Activated naive CD8-positive, alpha-beta T cell treated with anti-CD3 and anti-CD28 coated beads, Interleukin-2, amount 10 ng/mL, durations not matched to agents 7 days and 5 days (primary cell): ENCODE measurements at regions not wholly inside any gene's neighbourhood (a gene's known extent, or its start where the extent isn't known, plus 50 kb on each side); places are given as distances from the start of the nearest gene placed in this dataset.
"Not testable (repeated sequence)": the region's sequence is repeated elsewhere in the genome, so short reads cannot be mapped to it uniquely, and the experiment has no call there.

ENCODE experiments used
- ATAC-seq: fragments of 150-1000 bp; cut with Tn5 transposase; one replicate; pipeline ENCODE4 v1.10.0; 2021; ENCODE audit warnings: low read depth, moderate library complexity
- POLR2A ChIA-PET: fragments of 350-600 bp; sonication (Branson Sonifier 250); formaldehyde crosslinking; loops from one replicate; lab custom pipeline; 2021; ENCODE audit warnings: antibody characterized with exemption; lab: Charles Lee
- DNase-seq: peaks from one replicate; pipeline ENCODE4 v3.0.0; 2021
- H3K27ac Mint-ChIP-seq: one replicate; pipeline ENCODE4 v1.8.0; 2022; ENCODE audit warnings: mild to moderate bottlenecking, mixed read lengths
- H3K27me3 Mint-ChIP-seq: one replicate; pipeline ENCODE4 v1.8.0; 2022; ENCODE audit warnings: mild to moderate bottlenecking, moderate library complexity, mixed read lengths
- H3K36me3 Mint-ChIP-seq: one replicate; pipeline ENCODE4 v1.8.0; 2021; ENCODE audit warnings: mild to moderate bottlenecking, mixed read lengths
- H3K4me1 Mint-ChIP-seq: one replicate; pipeline ENCODE4 v1.8.0; 2021; ENCODE audit warnings: mixed read lengths
- H3K4me3 Mint-ChIP-seq: one replicate; pipeline ENCODE4 v1.8.0; 2022; ENCODE audit warnings: mild to moderate bottlenecking, moderate library complexity, mixed read lengths
- H3K9me3 Mint-ChIP-seq: one replicate; pipeline ENCODE4 v1.8.0; 2021; ENCODE audit warnings: mixed read lengths

DNA sequence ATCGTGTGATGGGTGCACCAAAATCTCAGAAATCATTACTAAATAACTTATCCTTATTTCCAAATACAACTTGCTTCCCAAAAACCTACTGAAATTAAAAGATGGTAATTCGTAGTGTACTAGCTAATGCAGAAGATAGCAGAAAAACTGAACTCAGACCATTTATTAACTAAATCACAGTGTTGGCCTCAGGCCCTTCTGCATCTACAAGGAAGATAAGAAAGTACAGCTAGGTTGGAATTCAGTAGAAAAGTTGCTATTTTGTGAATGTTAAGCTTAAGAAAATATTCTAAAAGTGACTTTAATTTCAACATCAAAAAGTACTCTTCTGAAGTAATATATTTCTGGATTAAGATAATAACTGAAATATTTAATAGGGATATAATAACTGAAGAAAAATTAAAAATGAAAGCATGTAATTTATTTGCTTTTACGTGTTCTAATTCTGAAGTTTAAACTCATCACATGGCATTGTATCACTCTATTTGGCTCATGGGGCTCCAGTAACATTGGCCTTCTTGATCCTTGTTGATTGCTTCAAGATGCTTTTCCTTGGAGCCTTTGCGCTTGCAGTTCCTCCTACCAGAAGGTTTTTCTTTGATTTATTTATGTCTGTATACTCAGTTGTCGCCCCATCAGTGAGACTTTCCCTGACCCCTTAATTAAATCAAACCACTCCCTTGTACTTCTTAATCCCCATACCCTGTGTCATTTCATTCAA is 847.9 kb upstream of the ANO3 start:
- no peak overlapping the region for H3K27ac Mint-ChIP-seq
- H3K27me3 Mint-ChIP-seq, result no peaks in the 10 kb centered on the region
- no peaks in the 10 kb centered on the region for H3K36me3 Mint-ChIP-seq
- DNase-seq (no peak), ATAC-seq (no peak)
- H3K4me3 Mint-ChIP-seq, result no peak overlapping the region
- H3K9me3 Mint-ChIP-seq, result peaks cover 4% of the 10 kb centered on the region
- POLR2A ChIA-PET, result no interaction called here
- H3K4me1 Mint-ChIP-seq, result no peaks in the 10 kb centered on the region

DNA sequence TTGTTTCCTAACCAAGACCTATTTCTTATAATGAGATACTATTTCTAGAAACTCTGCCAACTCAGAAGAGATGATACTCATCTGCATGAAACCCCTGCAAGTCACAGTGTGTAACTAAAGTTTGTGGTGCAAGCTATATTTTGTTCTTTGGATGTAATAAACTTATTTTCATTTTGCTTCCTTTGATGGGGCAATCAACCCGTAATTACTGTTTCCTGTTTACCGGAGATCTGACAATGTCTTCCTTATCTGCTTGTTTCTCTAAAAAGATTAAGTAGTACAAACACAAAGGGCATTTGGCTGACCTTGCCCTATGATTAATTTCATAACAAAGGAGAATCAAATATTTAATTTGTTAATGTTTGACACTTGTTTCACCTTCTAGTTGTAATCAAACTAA is 846.6 kb upstream of the ANO3 start:
- POLR2A ChIA-PET, result no interaction called here
- Mint-ChIP-seq H3K9me3 (peaks cover 4% of the 10 kb centered on the region), H3K27me3 (no peaks in the 10 kb centered on the region), H3K4me1 (no peaks in the 10 kb centered on the region), H3K36me3 (no peaks in the 10 kb centered on the region), H3K4me3 (no peak overlapping the region), H3K27ac (no peak overlapping the region)
- DNase-seq (no peak), ATAC-seq (no peak)

DNA sequence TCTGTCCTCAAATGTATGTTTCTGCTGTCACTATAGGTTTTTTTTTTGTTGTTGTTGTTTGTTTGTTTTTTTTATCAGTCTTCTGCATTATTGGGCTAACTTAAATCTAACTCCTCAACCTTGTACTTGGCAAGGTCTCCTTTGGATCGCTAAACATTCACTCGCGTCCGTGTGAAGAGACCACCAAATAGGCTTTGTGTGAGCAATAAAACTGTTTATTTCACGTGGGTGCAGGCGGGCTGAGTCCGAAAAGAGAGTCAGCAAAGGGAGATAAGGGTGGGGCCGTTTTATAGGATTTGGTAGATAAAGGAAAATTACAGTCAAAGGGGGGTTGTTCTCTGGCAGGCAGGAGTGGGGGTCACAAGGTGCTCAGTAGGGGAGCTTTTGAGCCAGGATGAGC is 845.6 kb upstream of the ANO3 start:
- H3K36me3 Mint-ChIP-seq, ATAC-seq, H3K27ac Mint-ChIP-seq, H3K27me3 Mint-ChIP-seq, H3K4me1 Mint-ChIP-seq, H3K4me3 Mint-ChIP-seq, POLR2A ChIA-PET, H3K9me3 Mint-ChIP-seq, DNase-seq: not testable (repeated sequence)

DNA sequence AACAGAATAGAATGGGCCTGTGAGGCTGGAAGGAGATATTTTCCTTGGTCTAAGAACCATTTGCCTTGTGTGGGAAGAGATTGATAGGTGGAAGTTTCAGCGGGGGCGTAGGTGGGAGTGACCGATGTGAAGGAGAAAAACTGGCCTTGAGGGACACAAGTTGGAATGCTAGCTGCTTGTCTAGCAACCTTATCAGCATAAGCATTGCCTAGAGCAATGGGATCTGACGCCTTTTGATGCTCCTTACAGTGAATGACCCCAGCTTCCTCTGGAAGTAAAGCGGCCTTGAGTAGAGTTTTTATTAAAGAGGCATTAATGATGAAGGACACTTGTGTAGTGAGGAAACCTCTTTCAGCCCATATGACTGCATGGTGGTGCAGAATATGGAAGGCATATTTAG is 843.8 kb upstream of the ANO3 start:
- H3K36me3 Mint-ChIP-seq, H3K27me3 Mint-ChIP-seq, H3K27ac Mint-ChIP-seq, ATAC-seq, POLR2A ChIA-PET, H3K9me3 Mint-ChIP-seq, H3K4me3 Mint-ChIP-seq, H3K4me1 Mint-ChIP-seq, DNase-seq: not testable (repeated sequence)

DNA sequence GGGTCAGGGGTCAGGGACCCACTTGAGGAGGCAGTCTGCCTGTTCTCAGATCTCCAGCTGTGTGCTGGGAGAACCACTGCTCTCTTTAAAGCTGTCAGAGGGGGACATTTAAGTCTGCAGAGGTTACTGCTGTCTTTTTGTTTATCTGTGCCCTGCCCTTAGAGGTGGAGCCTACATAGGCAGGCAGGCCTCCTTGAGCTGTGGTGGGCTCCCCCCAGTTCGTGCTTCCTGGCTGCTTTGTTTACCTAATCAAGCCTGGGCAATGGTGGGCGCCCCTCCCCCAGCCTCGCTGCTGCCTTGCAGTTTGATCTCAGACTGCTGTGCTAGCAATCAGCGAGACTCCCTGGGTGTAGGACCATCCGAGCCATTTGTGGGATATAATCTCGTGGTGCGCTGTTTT is 830.5 kb upstream of the ANO3 start:
- H3K4me1 Mint-ChIP-seq, H3K27me3 Mint-ChIP-seq, H3K27ac Mint-ChIP-seq, H3K36me3 Mint-ChIP-seq, ATAC-seq, H3K4me3 Mint-ChIP-seq, H3K9me3 Mint-ChIP-seq, DNase-seq, POLR2A ChIA-PET: not testable (repeated sequence)

DNA sequence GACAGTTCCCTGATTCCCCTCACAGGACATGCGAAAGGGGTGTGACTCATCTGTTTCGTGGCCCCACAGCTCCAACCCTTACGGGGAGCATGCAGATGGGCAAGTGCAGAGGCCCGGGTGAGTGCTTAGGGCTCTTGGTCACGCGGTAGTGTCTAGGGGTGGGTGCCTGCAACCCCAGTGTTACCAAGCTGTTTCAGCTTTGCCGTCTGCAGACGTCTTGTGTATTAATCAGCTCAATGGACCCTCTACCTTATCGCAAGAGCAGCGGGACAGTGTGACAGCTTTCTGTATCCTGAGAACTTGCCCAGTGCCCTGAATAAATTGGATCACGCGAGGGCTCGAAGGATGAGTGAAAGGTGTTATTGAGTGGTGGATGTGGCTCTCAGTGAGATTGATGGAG is 816.4 kb upstream of the ANO3 start:
- DNase-seq, result no peak
- POLR2A ChIA-PET, result no interaction called here
- H3K9me3 Mint-ChIP-seq, result peaks cover 5% of the 10 kb centered on the region

DNA sequence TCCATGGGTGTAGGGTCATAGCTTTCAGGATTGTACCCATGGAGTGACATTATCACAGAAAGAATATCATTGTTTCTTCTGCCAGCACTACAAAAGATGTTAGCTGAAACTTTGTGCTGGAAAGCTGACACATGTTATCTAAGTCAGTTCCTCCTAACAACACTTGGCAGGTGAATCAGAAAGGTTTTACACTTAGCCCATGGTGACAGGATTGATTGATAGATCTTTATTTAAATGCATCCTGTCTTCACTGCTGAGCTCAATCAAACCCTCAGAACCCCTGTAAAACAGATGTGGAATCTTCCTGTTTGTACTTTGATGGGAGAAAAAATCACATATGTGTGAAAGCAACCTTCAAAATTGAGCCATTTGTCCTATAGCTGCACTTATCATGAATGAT is 811.5 kb upstream of the ANO3 start:
- Mint-ChIP-seq H3K27ac (no peak overlapping the region), H3K27me3 (no peaks in the 10 kb centered on the region), H3K36me3 (no peaks in the 10 kb centered on the region), H3K4me1 (no peaks in the 10 kb centered on the region), H3K9me3 (peaks cover 1% of the 10 kb centered on the region), H3K4me3 (no peak overlapping the region)
- ATAC-seq (no peak), DNase-seq (no peak)
- POLR2A ChIA-PET, result no interaction called here

More for the DNA sequence above, 816.4 kb upstream of the ANO3 start:
- no peak for ATAC-seq
- Mint-ChIP-seq H3K36me3 (no peaks in the 10 kb centered on the region), H3K4me3 (no peak overlapping the region), H3K27me3 (no peaks in the 10 kb centered on the region), H3K4me1 (no peaks in the 10 kb centered on the region), H3K27ac (no peak overlapping the region)

DNA sequence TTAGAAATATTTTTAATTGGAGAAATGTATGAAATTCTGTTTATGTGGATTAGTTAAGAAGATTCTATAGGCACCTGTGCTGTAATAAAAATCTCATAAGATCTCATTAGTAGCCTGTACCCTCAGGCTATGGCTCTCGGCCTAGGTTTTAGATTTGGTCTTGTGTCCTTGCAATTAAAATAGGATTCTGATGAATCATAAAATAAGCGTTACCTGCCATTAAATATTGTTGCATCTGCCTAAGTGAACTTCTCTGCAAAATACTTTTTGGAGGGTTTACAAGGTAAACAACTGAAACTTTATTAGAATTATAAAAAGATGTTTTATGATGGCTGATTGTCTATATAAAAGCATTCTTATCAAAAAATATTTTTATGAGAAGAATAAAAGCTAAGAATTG is 804.1 kb upstream of the ANO3 start:
- H3K27ac Mint-ChIP-seq, result no peak overlapping the region
- H3K4me3 Mint-ChIP-seq, result no peak overlapping the region
- ATAC-seq (no peak), DNase-seq (no peak)
- no peaks in the 10 kb centered on the region for H3K36me3 Mint-ChIP-seq
- peaks cover 2% of the 10 kb centered on the region for H3K9me3 Mint-ChIP-seq
- no peaks in the 10 kb centered on the region for H3K4me1 Mint-ChIP-seq
- no peaks in the 10 kb centered on the region for H3K27me3 Mint-ChIP-seq
- POLR2A ChIA-PET, result no interaction called here

DNA sequence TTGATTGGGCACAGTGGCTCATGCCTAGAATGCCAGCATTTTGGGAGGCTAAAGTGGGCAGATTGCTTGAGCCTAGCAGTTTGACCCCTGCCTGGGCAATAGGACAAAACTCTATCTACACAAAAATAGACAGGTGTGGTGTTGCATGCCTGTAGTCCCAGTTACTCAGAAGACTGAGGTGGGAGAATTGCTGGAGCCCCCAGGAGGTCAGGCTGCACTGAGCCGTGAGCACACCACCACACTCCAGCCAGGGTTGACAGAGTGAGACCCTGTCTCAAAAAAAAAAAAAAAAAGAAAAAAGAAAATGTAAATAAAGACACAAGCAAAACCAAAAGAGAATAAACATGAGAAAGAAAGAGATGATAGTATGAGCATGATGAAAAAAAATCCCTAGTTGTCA is 802.4 kb upstream of the ANO3 start:
- POLR2A ChIA-PET, result no interaction called here
- H3K4me1 Mint-ChIP-seq, result no peaks in the 10 kb centered on the region
- no peak overlapping the region for H3K4me3 Mint-ChIP-seq
- H3K27ac Mint-ChIP-seq, result no peak overlapping the region
- DNase-seq (no peak), ATAC-seq (no peak)
- peaks cover 2% of the 10 kb centered on the region for H3K9me3 Mint-ChIP-seq
- H3K27me3 Mint-ChIP-seq, result no peaks in the 10 kb centered on the region
- H3K36me3 Mint-ChIP-seq, result no peaks in the 10 kb centered on the region

DNA sequence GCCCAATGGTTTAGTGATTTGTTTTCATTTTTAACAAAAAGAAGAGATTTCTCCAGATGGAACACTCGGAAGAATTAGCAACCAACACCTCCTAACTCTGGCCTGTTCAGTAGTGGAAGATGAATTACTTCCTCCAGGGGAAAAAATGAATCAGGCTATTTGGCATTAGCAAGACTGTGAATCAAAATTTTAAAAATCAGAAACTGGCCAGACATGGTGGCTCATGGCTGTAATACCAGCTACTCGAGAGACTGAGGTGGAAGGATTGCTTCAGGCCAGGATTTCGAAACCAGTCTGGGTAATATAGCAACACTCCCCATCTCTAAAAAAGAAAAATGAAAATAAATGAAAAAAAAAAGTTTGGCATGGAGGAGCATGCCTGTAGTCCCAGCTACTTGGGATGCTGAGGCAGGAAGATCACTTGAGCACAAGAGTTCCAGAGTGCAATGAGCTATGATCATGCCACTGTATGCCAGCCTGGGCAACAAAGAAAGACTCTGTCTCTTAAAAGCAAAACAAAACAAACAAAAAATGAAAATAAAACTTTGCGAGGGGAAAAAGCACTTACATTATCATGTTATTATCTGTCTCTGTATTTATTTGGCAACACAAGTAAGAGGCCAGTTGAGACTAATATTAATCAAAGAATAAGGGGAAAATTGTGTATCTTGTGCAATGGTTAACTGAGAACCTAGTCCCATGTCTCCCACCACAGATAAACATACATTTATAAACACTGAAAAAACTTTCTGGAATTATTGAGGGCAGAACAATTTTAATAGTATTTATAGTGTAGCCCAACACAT is 796.3 kb upstream of the ANO3 start:
- Mint-ChIP-seq H3K27ac (no peak overlapping the region), H3K4me1 (no peaks in the 10 kb centered on the region), H3K36me3 (no peaks in the 10 kb centered on the region), H3K9me3 (peaks cover 3% of the 10 kb centered on the region), H3K4me3 (no peak overlapping the region), H3K27me3 (no peaks in the 10 kb centered on the region)
- no peak for DNase-seq
- no peak for ATAC-seq
- POLR2A ChIA-PET, result no interaction called here

DNA sequence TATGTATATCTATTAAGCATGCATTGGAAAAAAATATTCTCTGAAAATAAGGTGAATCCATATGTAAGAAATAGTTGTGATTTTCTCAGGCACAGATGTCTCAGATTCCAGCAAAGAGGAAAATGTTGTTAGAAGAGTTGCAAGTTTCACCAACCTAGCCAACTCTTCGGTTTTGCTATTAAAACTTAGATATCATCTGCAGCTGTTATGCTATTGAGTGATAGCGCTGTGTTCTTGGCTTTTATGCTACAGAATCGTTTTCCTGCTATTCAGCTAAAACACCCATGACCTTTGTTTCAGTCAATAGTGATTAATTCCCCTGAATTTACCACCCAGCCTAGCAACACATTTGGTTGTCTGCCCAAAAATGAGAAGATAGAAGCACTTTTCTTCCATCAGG is 795.6 kb upstream of the ANO3 start:
- DNase-seq (no peak), ATAC-seq (no peak)
- Mint-ChIP-seq H3K27ac (no peak overlapping the region), H3K9me3 (peaks cover 3% of the 10 kb centered on the region), H3K27me3 (no peaks in the 10 kb centered on the region), H3K4me3 (no peak overlapping the region), H3K36me3 (no peaks in the 10 kb centered on the region), H3K4me1 (no peaks in the 10 kb centered on the region)
- POLR2A ChIA-PET, result no interaction called here

DNA sequence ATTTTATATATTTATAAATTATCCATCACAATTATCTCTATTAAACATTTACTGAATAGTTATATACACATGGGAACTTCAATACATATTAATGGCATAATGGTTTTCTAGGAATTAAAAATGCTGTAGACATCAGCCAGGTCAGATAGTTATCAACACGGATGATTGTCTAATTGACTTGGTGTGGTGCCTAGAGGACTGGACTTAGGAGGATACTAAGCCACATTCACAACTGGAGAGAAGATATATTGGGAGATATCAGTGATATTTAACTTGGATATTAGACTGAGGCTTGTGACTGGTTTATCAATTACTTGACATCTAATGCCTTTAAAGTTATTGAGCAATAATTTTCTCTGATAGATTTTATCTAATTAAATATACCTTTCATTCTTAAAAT is 794.5 kb upstream of the ANO3 start:
- no peak overlapping the region for H3K4me3 Mint-ChIP-seq
- DNase-seq (no peak), ATAC-seq (no peak)
- H3K36me3 Mint-ChIP-seq, result no peaks in the 10 kb centered on the region
- POLR2A ChIA-PET, result no interaction called here
- no peaks in the 10 kb centered on the region for H3K27me3 Mint-ChIP-seq
- H3K9me3 Mint-ChIP-seq, result peaks cover 3% of the 10 kb centered on the region
- H3K27ac Mint-ChIP-seq, result no peak overlapping the region
- no peaks in the 10 kb centered on the region for H3K4me1 Mint-ChIP-seq

DNA sequence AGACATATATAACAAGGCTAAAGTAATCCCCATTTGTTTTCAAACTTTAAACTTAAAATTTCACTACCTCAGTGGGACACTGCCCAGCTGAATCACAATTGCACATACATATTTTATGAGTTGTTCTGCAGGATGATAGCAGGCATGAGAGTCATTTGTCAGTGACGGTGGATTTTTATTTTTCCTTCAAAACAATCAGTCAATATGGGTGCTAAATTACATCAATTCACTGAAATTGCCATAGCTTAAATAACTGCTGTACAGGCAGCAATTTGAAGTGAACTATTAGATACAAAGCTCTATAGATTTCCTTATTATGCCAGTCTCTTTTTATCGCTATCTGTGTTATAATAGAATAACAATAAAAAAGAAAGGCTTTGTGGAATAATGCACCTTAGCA is 784.6 kb upstream of the ANO3 start:
- no peaks in the 10 kb centered on the region for H3K4me1 Mint-ChIP-seq
- DNase-seq, result no peak
- H3K4me3 Mint-ChIP-seq, result no peak overlapping the region
- no peak for ATAC-seq
- POLR2A ChIA-PET, result no interaction called here
- no peak overlapping the region for H3K27ac Mint-ChIP-seq
- no peaks in the 10 kb centered on the region for H3K36me3 Mint-ChIP-seq
- H3K27me3 Mint-ChIP-seq, result no peaks in the 10 kb centered on the region
- peaks cover 6% of the 10 kb centered on the region for H3K9me3 Mint-ChIP-seq

DNA sequence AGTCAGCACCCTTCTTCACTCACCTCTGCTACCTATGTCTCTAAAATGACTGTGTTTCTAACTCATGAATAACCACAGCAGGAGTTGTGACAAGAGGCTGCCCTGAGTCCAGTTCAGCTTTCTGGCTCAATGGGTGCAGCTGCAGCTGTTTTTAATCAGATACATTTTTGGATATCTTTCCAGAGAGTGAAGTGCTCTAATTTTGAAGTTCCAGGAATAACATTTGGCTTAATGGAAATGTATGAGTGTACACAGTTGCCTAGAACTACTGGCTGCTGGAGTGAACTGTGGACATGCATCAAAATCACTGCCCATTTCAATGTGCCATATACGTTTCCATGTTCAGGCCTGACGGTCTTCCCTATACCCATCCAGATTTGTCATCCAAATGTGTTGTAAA is 769.5 kb upstream of the ANO3 start:
- no peaks in the 10 kb centered on the region for H3K27me3 Mint-ChIP-seq
- ATAC-seq (no peak), DNase-seq (no peak)
- no peak overlapping the region for H3K27ac Mint-ChIP-seq
- H3K4me1 Mint-ChIP-seq, result no peaks in the 10 kb centered on the region
- POLR2A ChIA-PET, result no interaction called here
- peaks cover 1% of the 10 kb centered on the region for H3K9me3 Mint-ChIP-seq
- H3K36me3 Mint-ChIP-seq, result no peaks in the 10 kb centered on the region
- no peak overlapping the region for H3K4me3 Mint-ChIP-seq
